NCI-H2029 treated with DMSO at 0.1 percent for 48 hours (cell line): ENCODE measurements at regions not wholly inside any gene's neighbourhood (a gene's known extent, or its start where the extent isn't known, plus 50 kb on each side); places are given as distances from the start of the nearest gene placed in this dataset.

Experiments
- DNase-seq: peaks from one replicate; lab custom pipeline; 2025; lab: John Stamatoyannopoulos, UW

DNA sequence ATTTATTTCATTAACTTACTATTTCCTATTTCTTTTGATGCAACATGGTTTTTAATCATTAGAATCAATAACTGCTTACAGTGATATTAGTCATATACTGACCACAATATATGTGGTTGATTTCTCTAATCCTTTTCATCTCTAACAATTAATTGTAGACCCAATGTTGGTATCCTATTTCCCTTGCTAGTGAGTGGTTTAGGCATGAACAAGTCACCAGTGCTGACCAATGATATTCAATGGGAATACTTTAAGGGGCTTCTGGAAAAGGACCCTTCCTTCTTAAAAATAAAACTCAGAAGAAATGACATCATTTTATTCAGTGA lies 672.4 kb upstream of the GRAMD2B start:
- DNase-seq, result no peak

GRCh38 chr5:125756456-125756855 lies 666.8 kb upstream of the GRAMD2B start:
- DNase-seq, result no peak

GRCh38 chr5:125766706-125767105 lies 656.5 kb upstream of the GRAMD2B start:
- no peak for DNase-seq

GRCh38 chr5:125775896-125776295 lies 647.3 kb upstream of the GRAMD2B start:
- no peak for DNase-seq

- DNase-seq, result no peak
Observed at GRCh38 chr5:125776656-125777139, 646.5 kb upstream of the GRAMD2B start.

DNA sequence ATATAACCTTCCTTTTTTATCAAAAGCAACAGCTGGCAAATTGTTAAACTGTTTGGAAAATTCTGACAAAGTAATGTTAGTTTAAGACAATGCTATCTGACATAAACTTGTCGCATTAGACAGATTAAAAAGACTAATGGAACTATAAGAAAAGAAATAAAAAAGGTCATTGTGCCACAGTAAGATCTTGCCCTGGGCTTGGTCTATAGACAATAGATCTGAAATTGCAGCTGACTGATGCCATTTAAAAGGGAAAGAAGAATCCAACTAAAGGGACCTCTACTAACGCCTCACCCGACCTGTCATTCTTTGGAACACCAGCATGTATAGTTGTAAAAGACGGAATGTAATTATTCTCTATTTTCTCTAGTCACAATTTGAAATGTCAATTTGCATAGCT lies 644.4 kb upstream of the GRAMD2B start:
- DNase-seq, result no peak

DNA sequence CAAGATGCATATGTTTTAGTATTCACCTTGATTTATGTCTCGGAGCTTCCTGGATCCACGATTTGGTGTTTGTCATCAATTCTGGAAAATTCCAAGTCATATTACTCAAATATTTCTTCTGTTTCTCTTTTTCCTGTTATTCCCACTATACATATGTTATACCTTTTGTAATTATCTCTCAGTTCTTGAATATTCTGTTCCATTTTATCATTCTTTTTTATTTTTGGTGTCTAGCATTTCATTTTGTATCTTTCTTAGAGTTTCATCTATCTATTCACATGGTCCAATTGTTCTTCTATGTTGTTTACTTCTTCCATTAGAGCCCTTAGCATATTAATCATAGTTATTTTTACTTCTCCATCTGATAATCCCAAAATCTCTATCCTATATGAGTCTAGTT lies 637.8 kb upstream of the GRAMD2B start:
- DNase-seq, result no peak

DNA sequence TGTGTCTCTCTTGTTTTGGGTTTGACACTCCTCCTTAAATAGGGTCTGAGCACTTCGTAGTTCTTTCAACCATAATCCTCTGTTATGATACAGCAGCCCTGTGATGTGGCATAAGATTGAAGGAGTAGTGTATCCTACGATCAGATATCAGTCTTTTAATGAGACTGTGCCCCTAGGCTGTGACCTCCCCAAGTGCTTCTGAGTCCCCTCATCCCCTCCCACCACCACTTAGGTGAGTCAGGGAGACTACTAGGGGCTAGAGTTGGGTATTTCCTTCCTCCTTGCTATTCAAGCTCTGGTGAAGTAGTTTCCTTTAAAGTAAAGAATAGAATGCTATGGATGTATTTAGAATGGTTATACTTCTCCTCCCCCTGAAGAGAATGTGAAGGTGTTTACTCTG lies 637.2 kb upstream of the GRAMD2B start:
- no peak for DNase-seq

DNA sequence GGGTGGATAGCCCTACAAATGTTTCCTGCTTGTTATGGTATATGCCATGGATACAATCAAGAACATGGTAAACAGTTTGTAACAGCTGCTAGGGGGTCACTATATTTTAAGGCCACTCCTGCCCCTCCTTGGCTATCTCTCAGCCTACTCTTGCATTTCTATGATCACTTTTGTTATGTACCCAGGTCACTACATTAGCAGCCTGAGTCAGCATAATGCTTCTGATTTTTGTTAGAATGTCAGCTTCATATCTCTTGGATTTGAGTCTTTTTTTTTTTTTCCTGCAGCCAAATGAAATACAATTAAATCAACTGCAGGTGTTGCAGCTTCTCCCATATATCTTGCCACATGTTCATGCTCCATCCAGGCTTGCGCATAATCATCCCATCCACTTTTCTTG lies 629.7 kb upstream of the GRAMD2B start:
- DNase-seq, result no peak

DNA sequence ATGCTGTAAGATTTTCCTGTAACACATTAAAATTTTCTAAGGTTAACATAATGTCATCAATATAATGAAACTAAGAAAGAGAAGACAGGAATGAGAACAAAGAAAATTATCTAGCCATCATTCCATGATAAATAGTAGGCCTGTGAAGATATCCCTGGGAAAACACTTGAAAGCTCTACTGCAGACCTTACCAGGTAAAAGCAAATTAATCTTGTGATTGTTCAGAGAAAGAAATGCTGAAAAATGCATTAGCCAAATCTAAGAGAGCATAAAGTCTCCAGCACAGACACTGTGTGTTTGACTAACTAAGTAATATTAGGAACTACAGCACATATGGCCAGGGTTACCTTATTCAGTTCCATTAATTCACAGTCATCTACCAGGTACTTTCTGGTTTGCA lies 628.3 kb upstream of the GRAMD2B start:
- no peak for DNase-seq

DNA sequence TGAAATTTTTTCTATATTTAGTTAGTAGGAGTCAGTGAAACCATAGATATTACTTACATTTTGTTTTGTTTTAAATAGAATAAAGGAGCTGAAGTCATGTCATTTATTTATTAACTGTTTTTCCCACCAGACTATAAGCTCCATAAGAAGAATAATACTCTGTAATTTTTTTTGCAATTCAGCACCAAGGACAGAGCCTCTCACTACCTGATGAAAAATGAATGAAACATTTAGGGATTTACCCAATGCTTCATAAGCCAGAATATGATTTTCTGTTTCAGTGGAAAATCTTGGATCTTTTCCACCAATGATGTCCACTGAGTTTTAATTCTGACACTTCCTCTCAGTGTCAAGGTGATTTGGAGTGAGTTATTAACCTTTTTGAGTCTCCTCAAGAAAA lies 624.9 kb upstream of the GRAMD2B start:
- no peak for DNase-seq

GRCh38 chr5:125812651-125813050 lies 610.6 kb upstream of the GRAMD2B start:
- DNase-seq, result no peak

- DNase-seq, result no peak
Observed at GRCh38 chr5:125813221-125813974, 609.8 kb upstream of the GRAMD2B start.

DNA sequence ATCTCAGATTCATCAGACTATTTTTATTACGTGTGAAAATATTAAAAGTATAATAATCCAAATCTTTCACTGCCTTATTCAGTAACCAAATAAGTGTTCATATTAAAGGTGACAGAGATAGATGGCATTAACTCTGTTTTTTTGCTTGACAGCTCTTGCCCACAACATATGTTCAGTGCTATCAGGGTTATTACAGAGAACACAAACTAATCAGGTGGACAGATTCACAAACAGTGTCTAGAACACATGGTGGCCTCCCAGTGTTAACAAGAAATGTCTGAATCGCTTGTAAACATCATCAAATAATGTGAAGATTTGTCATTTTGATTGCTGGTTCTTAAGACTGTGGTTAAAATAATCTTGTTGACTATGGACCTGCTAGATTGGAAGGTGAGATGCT lies 609.1 kb upstream of the GRAMD2B start:
- DNase-seq, result no peak

GRCh38 chr5:125823572-125823971 lies 599.6 kb upstream of the GRAMD2B start:
- DNase-seq, result no peak

GRCh38 chr5:125826214-125826613 lies 597.0 kb upstream of the GRAMD2B start:
- no peak for DNase-seq

DNA sequence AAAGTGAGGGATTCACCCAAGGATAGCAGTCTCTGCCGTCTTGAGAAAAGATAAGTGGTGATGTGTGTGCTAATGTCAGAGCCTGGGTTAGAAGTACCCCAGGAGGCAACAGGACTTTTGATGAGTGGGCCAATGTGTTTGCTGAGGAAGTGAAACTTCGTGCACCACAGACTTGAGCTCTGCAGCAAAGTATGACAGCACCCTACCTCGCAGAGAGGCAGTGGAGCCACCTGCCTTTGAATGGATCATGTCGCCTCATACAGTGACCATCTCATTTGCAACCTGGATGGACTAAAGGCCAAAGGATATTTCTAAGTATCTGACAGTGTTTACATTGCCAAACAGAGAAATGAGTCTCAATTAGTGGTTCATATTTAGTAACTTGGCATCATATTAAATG lies 593.9 kb upstream of the GRAMD2B start:
- DNase-seq, result no peak

GRCh38 chr5:125833398-125833797 lies 589.8 kb upstream of the GRAMD2B start:
- DNase-seq, result no peak

- DNase-seq, result no peak
Observed at GRCh38 chr5:125834438-125835115, 588.6 kb upstream of the GRAMD2B start.

GRCh38 chr5:125835293-125836172 lies 587.7 kb upstream of the GRAMD2B start:
- no peak for DNase-seq

- no peak for DNase-seq
Observed at GRCh38 chr5:125836256-125836655, 587.0 kb upstream of the GRAMD2B start.

DNA sequence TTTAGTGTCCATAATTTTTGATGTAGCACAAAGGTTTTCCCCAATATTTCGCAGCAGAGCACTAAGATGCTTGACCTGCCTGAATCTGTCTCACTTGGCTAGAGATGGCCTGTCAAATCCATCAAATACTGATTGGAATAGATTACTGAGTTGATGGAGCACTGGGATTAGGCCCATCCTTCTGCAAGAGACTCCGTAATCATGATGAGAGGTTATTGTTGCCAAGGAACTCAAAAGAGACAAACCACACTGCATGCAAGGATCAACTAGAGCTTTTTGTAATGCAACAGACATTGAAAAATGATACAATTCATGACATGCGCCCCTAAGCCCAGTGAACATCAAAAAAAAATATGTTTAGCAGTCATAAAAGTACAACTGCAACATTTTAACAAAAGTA lies 585.3 kb upstream of the GRAMD2B start:
- no peak for DNase-seq

DNA sequence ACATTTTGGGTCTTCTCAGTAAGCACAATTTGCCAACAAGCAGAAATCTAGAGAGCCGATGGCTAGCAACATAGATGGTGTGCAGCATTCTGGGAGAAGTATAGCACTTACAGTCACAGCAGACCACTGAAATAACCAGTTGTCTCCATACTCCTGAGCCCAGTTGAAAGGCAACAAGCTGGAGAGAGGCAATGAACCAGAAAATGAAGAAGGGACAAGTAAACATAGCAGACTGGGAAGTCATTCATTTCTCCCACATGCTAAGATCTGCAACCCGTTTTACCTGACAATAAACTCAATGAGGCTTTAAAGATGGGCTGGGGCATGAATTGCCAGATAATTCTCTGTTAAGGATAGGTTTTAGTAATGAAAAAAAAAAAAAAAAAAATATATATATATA lies 575.6 kb upstream of the GRAMD2B start:
- no peak for DNase-seq
